Muscle layer of colon (tissue), 2 donors: ENCODE measurements at regions not wholly inside any gene's neighbourhood (a gene's known extent, or its start where the extent isn't known, plus 50 kb on each side); places are given as distances from the start of the nearest gene placed in this dataset.

Source experiments
- H3K27ac ChIP-seq: one replicate; pipeline ENCODE4 v1.7.0; 2013; ENCODE audit warnings: low read depth, mild to moderate bottlenecking, low read length, moderate library complexity
- H3K27me3 ChIP-seq, 2 donors: one replicate each; pipeline ENCODE4 v1.7.0; 2013; ENCODE audit warnings: low read length in 2 of 2, mild to moderate bottlenecking in 2 of 2; ENCODE audit not compliant: insufficient read depth in 2 of 2, control insufficient read depth in 1 of 2
- H3K36me3 ChIP-seq: one replicate; pipeline ENCODE4 v1.7.0; 2013; ENCODE audit warnings: mild to moderate bottlenecking, low read length; ENCODE audit not compliant: insufficient read depth
- H3K4me1 ChIP-seq: one replicate; pipeline ENCODE4 v1.7.0; 2013; ENCODE audit warnings: mild to moderate bottlenecking, low read length; ENCODE audit not compliant: insufficient read depth
- H3K4me3 ChIP-seq, 2 donors: one replicate each; pipeline ENCODE4 v1.7.0; 2013; ENCODE audit warnings: low read length in 2 of 2, low read depth in 1 of 2, mild to moderate bottlenecking in 1 of 2, moderate library complexity in 1 of 2
- H3K9ac ChIP-seq: one replicate; pipeline ENCODE4 v1.7.0; 2013; ENCODE audit warnings: low read length
- H3K9me3 ChIP-seq: one replicate; pipeline ENCODE4 v1.7.0; 2013; ENCODE audit warnings: mild to moderate bottlenecking, low read length
- donor health status: abdominal sarcoma.
- donor health status: Adenocarcinoma of cecum.

DNA sequence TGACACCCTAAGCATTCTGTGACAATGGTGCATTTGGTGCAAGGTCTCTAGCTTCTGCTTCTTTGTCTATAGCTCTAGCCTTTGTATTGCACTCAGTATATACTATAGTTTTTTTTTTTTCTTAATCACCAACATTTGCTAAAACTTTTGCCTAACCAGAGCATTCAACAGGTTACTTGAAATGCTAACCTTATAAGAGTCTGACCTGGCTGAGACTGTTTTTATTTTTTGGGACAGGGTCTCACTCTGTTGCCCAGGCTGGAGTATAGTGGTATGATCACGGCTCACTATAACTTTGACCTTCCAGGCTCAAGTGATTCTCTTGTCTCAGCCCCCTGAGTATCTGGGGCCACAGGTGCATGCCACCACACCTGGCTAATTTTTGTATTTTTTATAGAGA, 92.4 kb downstream of the ZNF365 start:
- Histone ChIP-seq H3K36me3 (no peaks in the 10 kb centered on the region), H3K27ac (no peak overlapping the region), H3K4me3 (no peak overlapping the region), H3K9ac (no peak overlapping the region), H3K9me3 (no peaks in the 10 kb centered on the region), H3K4me1 (no peaks in the 10 kb centered on the region), H3K27me3 (no peaks in the 10 kb centered on the region)

DNA sequence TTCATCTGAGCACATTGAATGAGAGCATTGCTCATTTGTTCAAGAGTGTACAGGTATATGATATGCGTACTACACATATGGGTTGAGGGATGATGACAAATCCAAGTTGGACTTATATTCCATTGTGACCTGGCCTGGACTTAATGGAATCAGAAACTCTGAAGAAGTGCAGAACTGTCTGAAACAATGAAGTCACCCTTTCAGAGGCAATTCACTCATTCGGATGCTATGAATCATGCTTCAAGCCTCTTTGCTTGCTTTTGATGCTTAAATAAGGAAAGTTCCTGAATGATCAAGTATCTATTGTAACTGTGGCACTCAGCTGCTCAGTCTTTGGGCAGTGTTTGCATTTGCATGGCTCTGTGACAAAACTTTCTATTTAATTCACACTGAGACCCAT, 93.4 kb downstream of the ZNF365 start:
- Histone ChIP-seq H3K9ac (no peak overlapping the region), H3K27me3 (no peaks in the 10 kb centered on the region), H3K27ac (no peak overlapping the region), H3K4me1 (no peaks in the 10 kb centered on the region), H3K4me3 (no peak overlapping the region), H3K36me3 (no peaks in the 10 kb centered on the region), H3K9me3 (no peaks in the 10 kb centered on the region)

DNA sequence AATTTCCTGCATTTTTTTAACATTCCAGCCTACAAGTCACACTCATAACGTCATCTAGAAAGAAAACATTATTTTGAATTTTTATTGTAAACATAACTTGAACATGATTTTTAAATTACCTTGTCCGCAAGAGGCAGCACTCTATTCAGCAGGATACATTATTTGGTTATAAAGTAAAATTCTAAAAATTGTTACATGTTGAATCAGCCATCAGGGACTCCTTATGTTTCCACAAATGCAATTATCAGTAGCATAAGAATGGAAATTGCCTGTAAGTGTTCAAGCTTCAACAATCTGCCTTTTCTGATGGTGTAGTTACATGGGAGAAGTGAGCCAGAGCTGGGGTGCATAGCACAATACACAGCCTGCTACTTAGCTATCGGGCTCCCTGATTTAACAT, 97.5 kb downstream of the ZNF365 start:
- no peak overlapping the region for H3K27ac ChIP-seq
- no peaks in the 10 kb centered on the region for H3K4me1 ChIP-seq
- H3K27me3 ChIP-seq, result no peaks in the 10 kb centered on the region
- no peaks in the 10 kb centered on the region for H3K36me3 ChIP-seq
- no peak overlapping the region for H3K4me3 ChIP-seq
- no peaks in the 10 kb centered on the region for H3K9me3 ChIP-seq
- H3K9ac ChIP-seq, result no peak overlapping the region

DNA sequence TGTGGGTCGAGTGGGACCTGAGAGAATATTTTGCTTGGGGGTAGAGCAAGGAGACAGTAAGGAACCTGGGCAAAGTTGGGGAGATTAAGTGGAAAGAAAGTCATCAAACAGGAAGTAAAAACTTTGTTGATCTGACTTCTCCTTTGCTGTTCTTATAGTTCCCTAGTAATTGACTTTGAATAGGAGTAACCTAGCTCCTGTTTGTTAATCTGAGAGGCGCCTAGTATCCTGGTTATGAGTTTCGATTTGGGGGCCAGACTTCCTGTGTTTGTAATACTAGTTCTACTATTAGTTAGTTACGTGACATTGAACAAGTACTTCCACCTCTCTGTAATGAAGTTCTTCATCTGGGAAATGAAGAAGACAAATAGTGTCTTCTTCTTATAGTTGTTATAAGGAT, 99.1 kb downstream of the ZNF365 start:
- Histone ChIP-seq H3K9ac (no peak overlapping the region), H3K4me1 (no peaks in the 10 kb centered on the region), H3K4me3 (no peak overlapping the region), H3K9me3 (no peaks in the 10 kb centered on the region), H3K36me3 (no peaks in the 10 kb centered on the region), H3K27ac (no peak overlapping the region), H3K27me3 (no peaks in the 10 kb centered on the region)

DNA sequence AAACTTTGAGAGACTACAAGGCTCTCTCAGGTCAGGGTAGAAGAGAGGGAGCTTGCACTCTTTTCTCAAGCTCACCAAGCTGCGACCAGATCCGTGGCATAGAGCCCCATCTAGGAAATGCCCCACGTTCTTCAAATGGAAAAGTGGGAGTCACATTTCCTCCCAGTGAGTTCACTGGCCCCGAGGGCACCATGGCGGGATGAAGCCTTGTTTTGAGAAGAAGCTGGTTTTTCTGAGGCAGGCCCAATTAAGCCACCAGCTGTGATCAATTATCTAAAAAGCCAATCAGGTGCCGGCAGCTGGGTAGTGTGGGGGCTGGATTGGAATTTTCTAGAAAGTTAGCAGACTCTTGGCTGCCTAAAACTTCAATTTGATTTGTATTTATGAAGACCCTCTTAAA, 101.4 kb downstream of the ZNF365 start:
- Histone ChIP-seq H3K4me3 (no peak overlapping the region), H3K9me3 (no peaks in the 10 kb centered on the region)

DNA sequence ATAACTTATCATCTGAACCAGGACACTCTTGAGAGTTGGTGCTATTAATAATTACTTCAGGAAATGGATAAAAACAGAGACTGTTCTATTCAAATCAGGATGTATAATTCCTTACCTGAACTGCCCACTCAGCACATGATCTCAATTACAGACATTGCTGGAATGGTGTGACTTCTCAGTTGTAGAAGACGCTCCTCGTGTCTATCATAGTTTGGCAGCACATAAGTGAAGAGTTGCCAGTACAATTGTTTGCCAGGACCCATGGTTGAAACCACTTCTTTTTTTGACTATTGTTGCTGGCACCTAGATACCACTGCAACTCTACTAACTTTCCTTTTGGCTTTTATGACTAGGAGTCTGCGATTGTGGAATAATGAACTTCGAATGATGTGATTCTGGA, 105.4 kb downstream of the ZNF365 start:
- Histone ChIP-seq H3K9ac (no peak overlapping the region), H3K27ac (no peak overlapping the region), H3K9me3 (no peaks in the 10 kb centered on the region), H3K36me3 (no peaks in the 10 kb centered on the region), H3K4me3 (no peak overlapping the region), H3K27me3 (no peaks in the 10 kb centered on the region), H3K4me1 (no peaks in the 10 kb centered on the region)

More for the DNA sequence above, 101.4 kb downstream of the ZNF365 start:
- no peaks in the 10 kb centered on the region for H3K27me3 ChIP-seq
- H3K36me3 ChIP-seq, result no peaks in the 10 kb centered on the region
- no peak overlapping the region for H3K27ac ChIP-seq
- no peak overlapping the region for H3K9ac ChIP-seq
- H3K4me1 ChIP-seq, result no peaks in the 10 kb centered on the region

DNA sequence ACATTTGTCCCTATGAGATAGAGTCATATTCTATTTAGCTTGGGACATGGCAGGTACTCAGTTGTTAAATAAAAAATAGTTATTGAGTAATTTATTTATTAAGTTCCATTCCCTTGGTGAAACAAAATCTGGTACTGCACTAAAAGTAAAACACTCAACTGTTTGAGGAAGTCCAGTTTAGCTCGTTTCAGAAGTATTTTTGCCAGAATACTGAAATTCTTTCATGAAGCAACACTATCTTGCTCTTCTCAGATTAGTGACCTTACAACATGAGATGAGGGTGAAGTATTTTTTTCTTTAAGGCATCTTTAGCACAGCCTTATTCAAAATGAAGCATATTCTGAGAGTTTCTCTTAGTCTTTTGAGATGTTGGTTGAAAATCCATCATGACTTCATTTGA, 106.0 kb downstream of the ZNF365 start:
- Histone ChIP-seq H3K9ac (no peak overlapping the region), H3K27ac (no peak overlapping the region), H3K4me3 (no peak overlapping the region), H3K4me1 (no peaks in the 10 kb centered on the region), H3K9me3 (no peaks in the 10 kb centered on the region), H3K27me3 (no peaks in the 10 kb centered on the region), H3K36me3 (no peaks in the 10 kb centered on the region)

DNA sequence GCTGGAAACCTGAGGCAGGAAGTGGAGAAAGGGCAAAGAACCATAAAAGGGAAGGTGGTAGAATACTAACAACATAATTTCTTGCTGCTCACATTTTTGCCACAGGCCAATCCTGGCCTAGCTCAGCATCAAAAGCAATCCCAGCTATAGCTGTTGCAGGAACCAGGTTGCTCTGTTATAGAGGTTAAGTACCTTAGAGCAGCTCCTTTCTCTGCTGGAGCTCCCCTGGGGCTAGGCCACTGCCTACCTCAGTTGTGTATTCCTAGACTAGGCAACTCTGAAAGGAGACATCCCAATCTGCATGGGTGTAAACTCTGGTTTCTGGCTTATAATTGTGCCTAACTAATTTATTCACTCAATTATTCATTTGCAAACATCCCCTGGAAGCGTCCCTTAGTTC, 108.4 kb downstream of the ZNF365 start:
- Histone ChIP-seq H3K27me3 (no peaks in the 10 kb centered on the region), H3K9ac (no peak overlapping the region), H3K4me3 (no peak overlapping the region), H3K27ac (no peak overlapping the region), H3K4me1 (no peaks in the 10 kb centered on the region), H3K36me3 (no peaks in the 10 kb centered on the region), H3K9me3 (no peaks in the 10 kb centered on the region)

DNA sequence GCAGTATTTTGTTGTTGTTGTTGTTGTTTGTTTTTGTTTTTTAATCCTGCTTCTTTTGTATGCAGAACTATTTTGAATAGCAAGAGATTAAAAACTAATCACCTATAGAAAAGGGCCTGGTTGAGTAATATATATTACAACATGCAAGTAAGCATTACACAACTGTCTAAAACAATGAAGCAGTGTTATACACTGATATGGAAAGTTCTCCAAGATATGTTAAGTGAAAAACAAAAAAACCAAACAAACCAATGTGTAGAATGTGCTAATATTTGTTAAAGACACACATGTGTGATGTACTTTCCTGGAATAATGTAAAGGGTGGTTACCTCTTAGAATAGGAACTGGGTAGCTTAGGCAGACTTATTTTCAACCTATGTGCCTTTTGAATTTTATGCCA, 117.4 kb downstream of the ZNF365 start:
- Histone ChIP-seq H3K36me3 (no peaks in the 10 kb centered on the region), H3K9me3 (no peaks in the 10 kb centered on the region), H3K4me3 (no peak overlapping the region), H3K27ac (no peak overlapping the region), H3K9ac (no peak overlapping the region), H3K27me3 (no peaks in the 10 kb centered on the region), H3K4me1 (peaks cover 6% of the 10 kb centered on the region)

DNA sequence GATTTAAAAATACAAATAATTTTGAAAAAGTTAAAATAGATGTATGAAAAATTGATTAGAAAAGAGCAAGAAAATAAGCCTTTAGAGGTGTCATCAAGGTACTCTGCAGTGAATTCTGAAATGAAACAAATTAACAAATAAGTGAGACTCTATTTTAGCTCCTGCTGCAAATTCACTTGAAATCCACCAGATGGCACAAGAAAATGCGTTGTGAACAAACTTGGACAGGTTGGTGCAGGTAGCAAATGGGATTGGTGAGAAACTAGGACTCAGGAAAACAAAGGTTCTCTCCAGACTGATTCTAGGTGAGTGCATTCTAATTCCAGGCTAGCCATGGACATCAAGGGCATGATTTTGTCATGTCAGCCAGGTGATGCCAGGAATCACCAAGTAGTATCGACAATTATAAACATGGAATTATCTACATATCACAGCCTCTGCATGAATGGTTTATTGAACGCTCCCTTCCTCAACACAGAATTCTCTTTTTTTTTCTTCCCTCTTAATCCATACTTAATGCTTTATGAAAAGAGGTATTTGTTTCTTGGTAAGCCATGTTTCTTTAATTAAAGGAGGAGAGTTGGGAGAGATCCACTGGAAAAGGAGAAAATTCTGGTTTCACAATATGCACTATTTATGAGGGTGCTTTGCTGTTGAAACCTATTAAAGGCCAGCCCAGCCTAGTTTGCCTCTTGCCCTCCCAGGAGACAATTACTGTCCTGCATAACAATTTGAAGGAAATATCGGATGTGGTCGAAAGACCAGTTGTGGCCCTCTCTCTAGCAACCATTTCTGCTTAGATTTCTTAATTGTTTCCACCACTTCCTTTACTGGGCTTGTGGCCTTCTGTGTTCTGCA, 118.1 kb downstream of the ZNF365 start:
- no peaks in the 10 kb centered on the region for H3K9me3 ChIP-seq
- no peaks in the 10 kb centered on the region for H3K27me3 ChIP-seq
- H3K4me1 ChIP-seq, result peaks cover 6% of the 10 kb centered on the region
- no peak overlapping the region for H3K4me3 ChIP-seq
- no peaks in the 10 kb centered on the region for H3K36me3 ChIP-seq
- H3K27ac ChIP-seq, result no peak overlapping the region
- H3K9ac ChIP-seq, result no peak overlapping the region

DNA sequence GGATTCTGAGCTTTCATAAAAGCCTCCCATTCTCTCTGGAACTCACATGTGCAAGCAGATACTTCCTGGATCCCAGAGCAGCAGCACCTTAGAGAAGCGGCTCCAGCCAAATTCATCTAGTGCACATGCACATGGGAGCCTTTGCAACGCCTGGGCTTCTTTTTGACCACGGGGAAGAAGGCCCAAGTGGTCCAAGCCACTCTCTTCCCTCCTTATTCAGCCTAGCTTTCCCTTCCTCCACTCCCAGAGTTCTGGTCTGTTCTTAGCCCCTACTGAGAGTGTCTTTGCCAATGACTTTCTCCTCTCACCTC, 118.7 kb downstream of the ZNF365 start:
- Histone ChIP-seq H3K36me3 (no peaks in the 10 kb centered on the region), H3K4me3 (no peak overlapping the region), H3K9ac (no peak overlapping the region), H3K27ac (no peak overlapping the region), H3K9me3 (no peaks in the 10 kb centered on the region), H3K27me3 (no peaks in the 10 kb centered on the region), H3K4me1 (peaks cover 6% of the 10 kb centered on the region)

DNA sequence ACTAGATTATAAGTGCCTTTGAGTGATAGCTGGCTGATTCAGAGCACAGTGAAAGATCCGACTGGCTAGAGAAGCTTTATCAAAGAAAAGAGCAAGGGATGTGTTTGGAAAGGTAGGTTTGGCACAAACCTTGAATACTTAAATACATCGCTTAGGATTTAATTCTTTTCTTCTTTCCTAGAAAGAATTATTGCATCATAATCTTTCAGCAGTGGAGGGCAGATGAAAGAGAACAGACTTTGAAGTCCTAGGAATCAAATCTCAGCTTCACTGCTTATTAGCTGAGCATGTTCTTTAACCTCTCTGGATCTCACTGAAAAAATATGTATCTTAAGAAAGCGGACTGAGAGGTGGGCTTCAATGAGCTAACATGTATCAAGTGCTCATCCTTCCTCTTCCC, 122.8 kb downstream of the ZNF365 start:
- Histone ChIP-seq H3K9me3 (no peaks in the 10 kb centered on the region), H3K9ac (no peak overlapping the region), H3K27ac (no peak overlapping the region), H3K27me3 (no peaks in the 10 kb centered on the region), H3K4me3 (no peak overlapping the region), H3K4me1 (peaks cover 6% of the 10 kb centered on the region), H3K36me3 (no peaks in the 10 kb centered on the region)
